ENCODE measurements at regions not wholly inside any gene's neighbourhood (a gene's known extent, or its start where the extent isn't known, plus 50 kb on each side); places are given as distances from the start of the nearest gene placed in this dataset.

- Histone ChIP-seq H3K27me3 (peaks cover 14% of the 10 kb centered on the region; the same call in 1 of the 2 replicates), H3K36me3 (no peaks in the 10 kb centered on the region), H3K4me3 (no peak overlapping the region), H3K4me1 (no peaks in the 10 kb centered on the region), H3K9me3 (replicated peaks) (no peaks in the 10 kb centered on the region), H3K27ac (no peak overlapping the region)
- DNase-seq = no peak
Observed at GRCh38 chr1:5664081-5664768, 328.0 kb downstream of the NPHP4 start.

GRCh38 chr1:5662744-5663126 is 329.5 kb downstream of the NPHP4 start:
- H3K9me3 ChIP-seq (replicated peaks) = no peaks in the 10 kb centered on the region
- no peaks in the 10 kb centered on the region for H3K36me3 ChIP-seq
- H3K27ac ChIP-seq = no peak overlapping the region
- no peak for DNase-seq
- H3K27me3 ChIP-seq = peaks cover 14% of the 10 kb centered on the region; the same call in 1 of the 2 replicates
- no peak overlapping the region for H3K4me3 ChIP-seq
- H3K4me1 ChIP-seq = no peaks in the 10 kb centered on the region

- no peaks in the 10 kb centered on the region for H3K9me3 ChIP-seq (replicated peaks)
- H3K36me3 ChIP-seq = no peaks in the 10 kb centered on the region
- no peak for DNase-seq
Observed at GRCh38 chr1:5662086-5662743, 330.0 kb downstream of the NPHP4 start.

GRCh38 chr1:5661196-5662085 is 330.8 kb downstream of the NPHP4 start:
- no peak for DNase-seq
- Histone ChIP-seq H3K4me3 (no peak overlapping the region), H3K4me1 (no peaks in the 10 kb centered on the region), H3K36me3 (no peaks in the 10 kb centered on the region), H3K27me3 (peaks cover 14% of the 10 kb centered on the region; the same call in 1 of the 2 replicates), H3K9me3 (replicated peaks) (no peaks in the 10 kb centered on the region), H3K27ac (no peak overlapping the region)

More at GRCh38 chr1:5662086-5662743, 330.0 kb downstream of the NPHP4 start:
- Histone ChIP-seq H3K27ac (no peak overlapping the region), H3K4me3 (no peak overlapping the region), H3K4me1 (no peaks in the 10 kb centered on the region), H3K27me3 (peaks cover 14% of the 10 kb centered on the region; the same call in 1 of the 2 replicates)

GRCh38 chr1:5660141-5660935 is 331.9 kb downstream of the NPHP4 start:
- Histone ChIP-seq H3K4me1 (no peaks in the 10 kb centered on the region), H3K4me3 (no peak overlapping the region), H3K9me3 (replicated peaks) (no peaks in the 10 kb centered on the region), H3K27me3 (peaks cover 14% of the 10 kb centered on the region; the same call in 1 of the 2 replicates), H3K27ac (no peak overlapping the region), H3K36me3 (no peaks in the 10 kb centered on the region)
- no peak for DNase-seq

- Histone ChIP-seq H3K4me3 (no peak overlapping the region), H3K36me3 (no peaks in the 10 kb centered on the region), H3K27me3 (peaks cover 14% of the 10 kb centered on the region; the same call in 1 of the 2 replicates), H3K27ac (no peak overlapping the region), H3K9me3 (replicated peaks) (no peaks in the 10 kb centered on the region), H3K4me1 (no peaks in the 10 kb centered on the region)
- DNase-seq = no peak
Observed at GRCh38 chr1:5659606-5660005, 332.6 kb downstream of the NPHP4 start.

- H3K9me3 ChIP-seq (replicated peaks) = no peaks in the 10 kb centered on the region
- no peak for DNase-seq
- H3K4me1 ChIP-seq = no peaks in the 10 kb centered on the region
- H3K27me3 ChIP-seq = peaks cover 14% of the 10 kb centered on the region; the same call in 1 of the 2 replicates
- no peaks in the 10 kb centered on the region for H3K36me3 ChIP-seq
- no peak overlapping the region for H3K27ac ChIP-seq
- H3K4me3 ChIP-seq = no peak overlapping the region
Observed at GRCh38 chr1:5658340-5659316, 333.6 kb downstream of the NPHP4 start.

GRCh38 chr1:5651964-5652821 is 340.0 kb downstream of the NPHP4 start:
- no peak overlapping the region for H3K4me3 ChIP-seq
- H3K36me3 ChIP-seq = no peaks in the 10 kb centered on the region
- no peak overlapping the region for H3K27ac ChIP-seq
- H3K9me3 ChIP-seq (replicated peaks) = no peaks in the 10 kb centered on the region
- 0 out of 2 replicates have a peak, but pooled peaks cover 2% of the 10 kb centered on the region for H3K4me1 ChIP-seq
- DNase-seq = no peak
- H3K27me3 ChIP-seq = peaks cover 25% of the 10 kb centered on the region

- no peak for DNase-seq
- Histone ChIP-seq H3K27ac (no peak overlapping the region), H3K27me3 (peaks cover 32% of the 10 kb centered on the region), H3K36me3 (no peaks in the 10 kb centered on the region), H3K9me3 (replicated peaks) (no peaks in the 10 kb centered on the region), H3K4me1 (0 out of 2 replicates have a peak, but pooled peaks cover 2% of the 10 kb centered on the region), H3K4me3 (no peak overlapping the region)
Observed at GRCh38 chr1:5651473-5651872, 340.8 kb downstream of the NPHP4 start.

GRCh38 chr1:5651027-5651410 is 341.2 kb downstream of the NPHP4 start:
- H3K9me3 ChIP-seq (replicated peaks) = no peaks in the 10 kb centered on the region
- H3K4me3 ChIP-seq = no peak overlapping the region
- DNase-seq = no peak
- H3K36me3 ChIP-seq = no peaks in the 10 kb centered on the region
- no peak overlapping the region for H3K27ac ChIP-seq
- H3K4me1 ChIP-seq = 0 out of 2 replicates have a peak, but pooled peaks cover 2% of the 10 kb centered on the region
- H3K27me3 ChIP-seq = peaks cover 32% of the 10 kb centered on the region

GRCh38 chr1:5650283-5651026 is 341.8 kb downstream of the NPHP4 start:
- no peak overlapping the region for H3K27ac ChIP-seq
- H3K9me3 ChIP-seq (replicated peaks) = no peaks in the 10 kb centered on the region
- H3K27me3 ChIP-seq = peaks cover 32% of the 10 kb centered on the region
- H3K4me3 ChIP-seq = no peak overlapping the region
- DNase-seq = no peak
- H3K4me1 ChIP-seq = 0 out of 2 replicates have a peak, but pooled peaks cover 2% of the 10 kb centered on the region
- H3K36me3 ChIP-seq = no peaks in the 10 kb centered on the region

GRCh38 chr1:5649795-5650194 is 342.4 kb downstream of the NPHP4 start:
- Histone ChIP-seq H3K4me1 (0 out of 2 replicates have a peak, but pooled peaks cover 2% of the 10 kb centered on the region), H3K27ac (no peak overlapping the region), H3K36me3 (no peaks in the 10 kb centered on the region), H3K9me3 (replicated peaks) (no peaks in the 10 kb centered on the region), H3K27me3 (peaks cover 32% of the 10 kb centered on the region), H3K4me3 (no peak overlapping the region)
- no peak for DNase-seq
